Karpas-422 (cell line): ENCODE measurements at regions not wholly inside any gene's neighbourhood (a gene's known extent, or its start where the extent isn't known, plus 50 kb on each side); places are given as distances from the start of the nearest gene placed in this dataset.

Experiments used
- DNase-seq: peaks from one replicate; pipeline ENCODE4 v3.0.0-alpha.2; 2015
- H2AFZ ChIP-seq: fragments of 200-600 bp; sonication (generic); 2 replicates; pipeline ENCODE4 v1.6.1; 2014; ENCODE audit warnings: antibody characterized with exemption, low read length, mixed read lengths
- H3K27ac ChIP-seq: fragments of 200-600 bp; sonication (generic); 2 replicates; pipeline ENCODE4 v1.5.1; 2014; ENCODE audit warnings: mild to moderate bottlenecking, low read length, moderate library complexity
- H3K27me3 ChIP-seq: fragments of 200-600 bp; sonication (generic); 2 replicates; pipeline ENCODE4 v1.6.1; 2014; ENCODE audit warnings: low read length, mixed read lengths
- H3K36me3 ChIP-seq: fragments of 200-600 bp; sonication (generic); 2 replicates; pipeline ENCODE4 v1.6.1; 2014; ENCODE audit warnings: low read length, mixed read lengths; ENCODE audit not compliant: insufficient read depth
- H3K4me1 ChIP-seq: fragments of 200-600 bp; sonication (generic); 2 replicates; pipeline ENCODE4 v1.6.1; 2014; ENCODE audit warnings: mild to moderate bottlenecking, low read length, mixed read lengths
- H3K4me2 ChIP-seq: fragments of 200-600 bp; sonication (generic); 2 replicates; pipeline ENCODE4 v1.6.1; 2014; ENCODE audit warnings: low read length, low read depth, mild to moderate bottlenecking; ENCODE audit not compliant: poor library complexity, severe bottlenecking
- H3K4me3 ChIP-seq: fragments of 200-600 bp; sonication (generic); 2 replicates; pipeline ENCODE4 v1.5.1; 2014; ENCODE audit warnings: mild to moderate bottlenecking, antibody characterized with exemption, low read length, mixed read lengths
- H3K79me2 ChIP-seq: fragments of 200-600 bp; sonication (generic); 2 replicates; pipeline ENCODE4 v1.6.1; 2014; ENCODE audit warnings: mild to moderate bottlenecking, low read length, mixed read lengths
- H3K9ac ChIP-seq: fragments of 200-600 bp; sonication (generic); 2 replicates; pipeline ENCODE4 v1.6.0; 2014; ENCODE audit warnings: low read length
- H3K9me2 ChIP-seq: fragments of 200-600 bp; sonication (generic), shearing (Covaris generic); replicated peaks from 2 replicates; pipeline ENCODE4 v1.6.0; 2014; ENCODE audit warnings: mild to moderate bottlenecking, low read length, moderate library complexity; ENCODE audit not compliant: insufficient read depth
- H3K9me3 ChIP-seq: fragments of 300-700, 200-600 bp; sonication (generic); 2 replicates; pipeline ENCODE4 v1.6.1; 2014; ENCODE audit warnings: low read length, mixed read lengths
- H4K20me1 ChIP-seq: fragments of 200-600 bp; sonication (generic); 2 replicates; pipeline ENCODE4 v1.6.1; 2014; ENCODE audit warnings: mild to moderate bottlenecking, antibody characterized with exemption, low read length, low read depth; ENCODE audit not compliant: insufficient read depth

GRCh38 chr7:54877683-54878082 lies 118.7 kb upstream of the SEC61G start:
- Histone ChIP-seq H3K9me3 (no peaks in the 10 kb centered on the region), H3K4me2 (no peak overlapping the region), H2AFZ (no peak overlapping the region; the same call in 1 of the 2 replicates), H3K4me3 (no peak overlapping the region), H3K4me1 (peaks cover 10% of the 10 kb centered on the region), H4K20me1 (no peaks in the 10 kb centered on the region), H3K36me3 (no peaks in the 10 kb centered on the region), H3K27me3 (no peaks in the 10 kb centered on the region), H3K27ac (no peak overlapping the region), H3K9me2 (no peaks in the 10 kb centered on the region), H3K79me2 (no peaks in the 10 kb centered on the region), H3K9ac (no peak overlapping the region)
- no peak for DNase-seq

- peak; percentile 50 for DNase-seq
- Histone ChIP-seq H4K20me1 (no peaks in the 10 kb centered on the region), H3K9me3 (no peaks in the 10 kb centered on the region)
These were observed 119.3 kb upstream of the SEC61G start for GRCh38 chr7:54878339-54878738.

GRCh38 chr7:54879776-54880175 lies 120.8 kb upstream of the SEC61G start:
- DNase-seq: no peak
- Histone ChIP-seq H3K4me1 (peaks cover 10% of the 10 kb centered on the region), H3K4me2 (no peak overlapping the region), H3K4me3 (no peak overlapping the region), H4K20me1 (no peaks in the 10 kb centered on the region), H3K27me3 (no peaks in the 10 kb centered on the region), H3K79me2 (no peaks in the 10 kb centered on the region), H3K9ac (no peak overlapping the region), H3K36me3 (no peaks in the 10 kb centered on the region), H3K9me3 (no peaks in the 10 kb centered on the region), H3K27ac (no peak overlapping the region), H3K9me2 (no peaks in the 10 kb centered on the region), H2AFZ (no peak overlapping the region)

More at GRCh38 chr7:54878339-54878738, 119.3 kb upstream of the SEC61G start:
- H3K4me1 ChIP-seq: peaks cover 10% of the 10 kb centered on the region
- H3K4me2 ChIP-seq: no peak overlapping the region
- no peaks in the 10 kb centered on the region for H3K9me2 ChIP-seq
- H3K27me3 ChIP-seq: no peaks in the 10 kb centered on the region
- H3K27ac ChIP-seq: no peak overlapping the region
- peak overlapping the region; percentile 88; the same call in 1 of the 2 replicates for H2AFZ ChIP-seq
- H3K4me3 ChIP-seq: no peak overlapping the region
- no peaks in the 10 kb centered on the region for H3K36me3 ChIP-seq
- H3K79me2 ChIP-seq: no peaks in the 10 kb centered on the region
- H3K9ac ChIP-seq: no peak overlapping the region

GRCh38 chr7:54880326-54880989 lies 121.4 kb upstream of the SEC61G start:
- peaks cover 10% of the 10 kb centered on the region for H3K4me1 ChIP-seq
- H3K9ac ChIP-seq: no peak overlapping the region

GRCh38 chr7:54881816-54882520 lies 123.0 kb upstream of the SEC61G start:
- Histone ChIP-seq H3K36me3 (no peaks in the 10 kb centered on the region), H3K27me3 (no peaks in the 10 kb centered on the region), H3K79me2 (no peaks in the 10 kb centered on the region), H4K20me1 (no peaks in the 10 kb centered on the region), H3K9ac (no peak overlapping the region), H2AFZ (no peak overlapping the region), H3K4me2 (no peak overlapping the region), H3K9me3 (no peaks in the 10 kb centered on the region), H3K9me2 (no peaks in the 10 kb centered on the region), H3K4me1 (peaks cover 10% of the 10 kb centered on the region), H3K4me3 (no peak overlapping the region), H3K27ac (no peak overlapping the region)
- no peak for DNase-seq

More at GRCh38 chr7:54880326-54880989, 121.4 kb upstream of the SEC61G start:
- no peaks in the 10 kb centered on the region for H3K36me3 ChIP-seq
- H3K9me2 ChIP-seq: no peaks in the 10 kb centered on the region
- no peaks in the 10 kb centered on the region for H3K27me3 ChIP-seq
- H3K4me2 ChIP-seq: no peak overlapping the region
- no peak for DNase-seq
- H3K9me3 ChIP-seq: no peaks in the 10 kb centered on the region
- H3K27ac ChIP-seq: no peak overlapping the region
- no peaks in the 10 kb centered on the region for H3K79me2 ChIP-seq
- no peak overlapping the region for H2AFZ ChIP-seq
- H3K4me3 ChIP-seq: no peak overlapping the region
- no peaks in the 10 kb centered on the region for H4K20me1 ChIP-seq

GRCh38 chr7:54882694-54883093 lies 123.7 kb upstream of the SEC61G start:
- H3K9me2 ChIP-seq: no peaks in the 10 kb centered on the region
- H3K27ac ChIP-seq: no peak overlapping the region
- peaks cover 10% of the 10 kb centered on the region for H3K4me1 ChIP-seq
- H3K36me3 ChIP-seq: no peaks in the 10 kb centered on the region
- DNase-seq: no peak
- H3K4me3 ChIP-seq: no peak overlapping the region
- no peaks in the 10 kb centered on the region for H3K9me3 ChIP-seq
- no peaks in the 10 kb centered on the region for H3K79me2 ChIP-seq
- no peak overlapping the region for H3K4me2 ChIP-seq
- no peaks in the 10 kb centered on the region for H3K27me3 ChIP-seq
- no peak overlapping the region for H2AFZ ChIP-seq
- H3K9ac ChIP-seq: no peak overlapping the region
- H4K20me1 ChIP-seq: no peaks in the 10 kb centered on the region

- Histone ChIP-seq H3K9me2 (no peaks in the 10 kb centered on the region), H3K4me1 (peaks cover 3% of the 10 kb centered on the region), H3K9ac (no peak overlapping the region), H3K4me2 (no peak overlapping the region), H2AFZ (no peak overlapping the region), H3K9me3 (no peaks in the 10 kb centered on the region), H4K20me1 (no peaks in the 10 kb centered on the region), H3K4me3 (no peak overlapping the region), H3K27me3 (no peaks in the 10 kb centered on the region), H3K27ac (no peak overlapping the region), H3K36me3 (no peaks in the 10 kb centered on the region), H3K79me2 (no peaks in the 10 kb centered on the region)
- no peak for DNase-seq
These were observed 124.6 kb upstream of the SEC61G start for GRCh38 chr7:54883576-54883975.

GRCh38 chr7:54885285-54885684 lies 126.3 kb upstream of the SEC61G start:
- Histone ChIP-seq H3K9ac (no peak overlapping the region), H3K9me3 (no peaks in the 10 kb centered on the region), H3K4me1 (no peaks in the 10 kb centered on the region), H4K20me1 (no peaks in the 10 kb centered on the region), H3K79me2 (no peaks in the 10 kb centered on the region), H3K36me3 (no peaks in the 10 kb centered on the region), H2AFZ (no peak overlapping the region), H3K27me3 (no peaks in the 10 kb centered on the region), H3K4me2 (no peak overlapping the region), H3K9me2 (no peaks in the 10 kb centered on the region), H3K4me3 (no peak overlapping the region), H3K27ac (no peak overlapping the region)
- DNase-seq: no peak
